ENCODE measurements at regions not wholly inside any gene's neighbourhood (a gene's known extent, or its start where the extent isn't known, plus 50 kb on each side); places are given as distances from the start of the nearest gene placed in this dataset.

DNA sequence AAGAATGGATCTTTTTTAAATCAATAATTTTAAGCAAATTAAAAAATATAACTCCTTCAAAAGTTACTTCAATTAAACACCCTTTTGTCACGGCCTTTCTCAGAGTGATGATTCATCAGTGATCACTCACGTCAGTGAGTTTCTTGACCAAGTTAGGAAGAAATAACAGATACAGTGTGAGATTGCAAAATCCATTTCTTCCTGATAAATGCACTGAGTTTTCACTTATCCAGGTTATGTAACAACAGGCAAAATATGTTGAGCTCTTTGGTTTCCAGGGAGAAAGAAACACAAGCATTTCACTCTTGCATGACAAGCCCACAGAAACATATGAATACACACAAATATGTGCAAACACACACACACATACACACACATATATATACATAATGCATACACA lies 195.9 kb upstream of the CYRIA start:
- no peak for DNase-seq
- no peak overlapping the region for H3K27ac ChIP-seq
- peaks cover 0 to 6% (median 0%) of the 10 kb centered on the region in 4 donors for H3K9me3 ChIP-seq
- no peaks in the 10 kb centered on the region for H3K4me1 ChIP-seq
- no peak overlapping the region for H3K4me3 ChIP-seq
- no peaks in the 10 kb centered on the region for H3K36me3 ChIP-seq
- TF ChIP-seq EP300 (IDR thresholded peaks at IDR 0.05) (no peak), CTCF (IDR thresholded peaks at IDR 0.05) (no peak), POLR2A (IDR thresholded peaks at IDR 0.05) (no peak), POLR2AphosphoS5 (IDR thresholded peaks at IDR 0.05) (no peak)
- intact Hi-C loops (cut with DNase I; ENCODE audit: low total_unique reads): no loop called here
- WGBS, 5 donors: 37 to 59% (median 48%) methylated on average over 2 of the region's 2 CpGs
- no peaks in the 10 kb centered on the region for H3K27me3 ChIP-seq

DNA sequence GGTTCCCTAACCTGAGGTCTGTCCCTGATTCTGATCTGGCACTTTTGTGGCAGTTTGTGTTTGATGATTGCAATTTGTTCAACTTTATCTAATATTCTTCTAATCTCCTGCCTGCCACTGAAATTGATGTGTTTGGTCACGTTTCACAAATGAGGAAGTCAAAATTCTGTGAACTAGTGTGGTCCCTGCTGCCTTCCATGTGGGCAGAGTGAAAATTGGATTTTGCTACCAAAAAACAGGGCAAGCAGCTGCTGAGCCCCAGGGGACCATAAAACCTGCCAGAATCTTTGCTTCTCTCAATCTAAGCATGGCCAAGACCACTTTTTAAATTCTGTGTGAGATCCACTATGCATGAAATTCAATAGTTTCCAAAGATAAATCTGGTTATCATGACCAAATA lies 195.5 kb upstream of the CYRIA start:
- TF ChIP-seq EP300 (IDR thresholded peaks at IDR 0.05) (no peak), CTCF (IDR thresholded peaks at IDR 0.05) (no peak), POLR2A (IDR thresholded peaks at IDR 0.05) (no peak), POLR2AphosphoS5 (IDR thresholded peaks at IDR 0.05) (no peak)
- no peak overlapping the region for H3K4me3 ChIP-seq
- H3K36me3 ChIP-seq: no peaks in the 10 kb centered on the region
- peaks cover 0 to 6% (median 0%) of the 10 kb centered on the region in 4 donors for H3K9me3 ChIP-seq
- no peaks in the 10 kb centered on the region for H3K27me3 ChIP-seq
- H3K27ac ChIP-seq: no peak overlapping the region
- H3K4me1 ChIP-seq: no peaks in the 10 kb centered on the region
- 11 to 24% (median 14%) methylated on average over 1 of the region's 1 CpG for WGBS, 5 donors
- DNase-seq: no peak
- intact Hi-C loops (cut with DNase I; ENCODE audit: low total_unique reads): no loop called here

- Histone ChIP-seq H3K27me3 (no peaks in the 10 kb centered on the region), H3K4me1 (no peaks in the 10 kb centered on the region), H3K9me3 (peaks cover 0 to 6% (median 0%) of the 10 kb centered on the region in 4 donors), H3K4me3 (no peak overlapping the region), H3K27ac (no peak overlapping the region), H3K36me3 (no peaks in the 10 kb centered on the region)
- TF ChIP-seq EP300 (IDR thresholded peaks at IDR 0.05) (no peak), POLR2A (IDR thresholded peaks at IDR 0.05) (no peak), POLR2AphosphoS5 (IDR thresholded peaks at IDR 0.05) (no peak), CTCF (IDR thresholded peaks at IDR 0.05) (no peak)
- intact Hi-C loops (cut with DNase I; ENCODE audit: low total_unique reads): no loop called here
- WGBS, 5 donors: 71 to 81% (median 76%) methylated on average over 1 of the region's 1 CpG
- no peak for DNase-seq
These were observed 195.0 kb upstream of the CYRIA start for GRCh38 chr2:16860627-16861026.

DNA sequence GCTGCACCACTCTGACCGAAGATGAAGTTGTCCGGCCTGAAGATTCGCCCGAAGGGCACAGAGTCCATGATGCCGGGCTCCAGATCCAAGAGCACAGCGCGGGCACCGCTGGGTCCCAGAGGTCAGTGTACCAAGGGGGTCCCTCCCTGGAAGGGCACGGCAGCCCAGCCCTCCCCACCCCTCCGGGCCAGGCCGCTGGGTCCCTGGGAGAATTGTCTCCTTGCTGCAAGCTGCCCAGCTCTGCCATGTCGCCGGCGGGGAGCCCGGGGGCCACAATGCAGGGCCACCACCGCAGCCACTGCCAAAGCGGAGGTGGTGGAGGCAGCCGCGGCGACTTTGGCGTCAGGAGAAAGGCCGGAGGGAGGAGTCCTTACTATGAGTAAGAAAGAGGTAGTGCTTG lies 189.5 kb upstream of the CYRIA start:
- peaks cover 0 to 6% (median 0%) of the 10 kb centered on the region in 4 donors for H3K9me3 ChIP-seq
- TF ChIP-seq EP300 (IDR thresholded peaks at IDR 0.05): no peak
- no peak for TF ChIP-seq CTCF (IDR thresholded peaks at IDR 0.05)
- no peak for TF ChIP-seq POLR2A (IDR thresholded peaks at IDR 0.05)
- no peak for TF ChIP-seq POLR2AphosphoS5 (IDR thresholded peaks at IDR 0.05)
- DNase-seq: no peak
- H3K4me1 ChIP-seq: no peaks in the 10 kb centered on the region
- WGBS, 5 donors: 94 to 97% (median 95%) methylated on average over 21 to 22 of the region's 22 CpGs
- H3K4me3 ChIP-seq: no peak overlapping the region
- no peaks in the 10 kb centered on the region for H3K36me3 ChIP-seq
- no peak overlapping the region for H3K27ac ChIP-seq
- H3K27me3 ChIP-seq: no peaks in the 10 kb centered on the region
- intact Hi-C loops (cut with DNase I; ENCODE audit: low total_unique reads): no loop called here

All from stomach (tissue), 8 donors.